Medulla oblongata (tissue), 1 donor: ENCODE measurements at regions not wholly inside any gene's neighbourhood (a gene's known extent, or its start where the extent isn't known, plus 50 kb on each side); places are given as distances from the start of the nearest gene placed in this dataset.
"Not testable (repeated sequence)": the region's sequence is repeated elsewhere in the genome, so short reads cannot be mapped to it uniquely, and the experiment has no call there.

Source experiments
- DNase-seq: peaks from one replicate; pipeline ENCODE4 v3.0.0-alpha.2; 2015; ENCODE audit errors: extremely low spot score

- peak; percentile 16 for DNase-seq
These were observed 267.0 kb downstream of the MREG start for GRCh38 chr2:215746226-215746886.

- DNase-seq, result no peak
These were observed 268.0 kb downstream of the MREG start for GRCh38 chr2:215745331-215745730.

- DNase-seq, result no peak
These were observed 268.8 kb downstream of the MREG start for GRCh38 chr2:215744514-215744913.

DNA sequence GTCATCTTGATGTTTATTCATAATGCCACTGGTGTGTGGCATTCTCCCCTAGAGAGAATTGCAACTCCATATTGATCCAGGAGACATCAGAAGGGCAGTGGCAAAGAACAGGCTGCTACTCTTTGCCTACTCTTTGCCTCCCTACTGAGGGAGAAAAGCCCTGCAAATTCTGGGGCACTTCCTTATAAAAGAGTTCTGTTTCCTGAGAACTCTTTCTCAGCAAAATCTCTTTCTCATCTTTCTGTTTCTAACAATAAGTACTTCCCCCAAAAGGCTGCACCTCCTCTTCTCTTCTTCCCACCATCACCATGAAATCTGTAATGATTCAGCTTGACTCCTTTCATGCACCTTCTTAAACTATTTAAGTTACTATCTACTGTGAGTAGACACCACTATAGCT, 270.3 kb downstream of the MREG start:
- no peak for DNase-seq

DNA sequence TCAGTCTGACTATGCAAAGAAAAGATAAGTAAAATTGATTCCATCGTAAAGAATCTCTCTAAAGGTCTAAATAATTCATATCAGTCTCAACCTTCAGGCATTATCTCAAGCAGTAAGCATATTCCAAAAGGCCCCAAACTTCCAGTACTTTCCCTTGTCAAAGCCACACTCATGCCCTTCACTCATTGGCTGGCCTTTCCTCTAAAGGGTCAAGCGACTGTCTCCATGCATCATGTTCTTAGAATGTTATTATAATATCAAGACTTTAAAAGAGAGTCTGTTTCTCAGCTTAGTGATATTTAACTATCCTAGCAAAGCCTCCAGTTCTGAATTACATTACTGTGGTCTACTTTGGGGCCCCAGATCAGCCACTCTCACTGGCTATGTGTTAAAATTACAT, 271.3 kb downstream of the MREG start:
- no peak for DNase-seq

DNA sequence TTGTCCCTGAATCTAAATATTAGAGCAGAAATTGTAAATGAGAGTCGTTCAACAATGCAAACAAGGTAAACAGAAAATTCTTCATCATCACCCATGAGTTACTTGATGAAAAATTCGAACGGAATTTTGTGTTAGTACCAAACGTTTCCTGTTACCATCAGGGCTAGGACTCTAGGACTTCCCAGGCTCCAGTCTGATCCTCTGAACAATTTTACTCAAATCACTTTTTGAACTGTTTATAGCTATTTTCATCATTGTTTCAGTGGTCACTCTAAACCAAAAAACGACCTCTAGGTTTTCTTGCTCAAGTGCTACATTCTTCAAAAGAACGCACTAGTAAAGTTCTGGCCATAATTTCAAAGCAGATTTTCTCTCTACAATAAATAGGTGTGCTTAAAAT, 273.3 kb downstream of the MREG start:
- DNase-seq, result no peak

- no peak for DNase-seq
These were observed 275.0 kb downstream of the MREG start for GRCh38 chr2:215738351-215738750.

DNA sequence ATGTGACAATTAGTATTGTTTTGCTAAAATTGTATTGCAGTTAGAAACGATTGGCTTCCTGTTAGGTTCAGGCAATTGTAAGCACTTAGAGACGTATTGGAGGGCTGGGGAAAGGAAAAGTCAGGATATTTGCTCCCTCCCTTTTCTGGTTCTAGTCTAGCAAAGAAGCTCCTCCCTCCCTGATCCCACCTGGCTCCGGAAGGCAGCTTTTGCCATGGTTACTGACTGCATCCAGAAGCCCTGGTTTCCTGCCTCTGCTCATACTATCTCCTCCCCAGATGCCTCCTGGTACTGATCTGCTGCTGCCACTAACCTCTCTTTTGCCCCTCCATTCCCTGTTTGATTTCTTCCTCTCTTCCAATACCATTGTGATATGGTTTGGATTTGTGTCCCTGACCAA, 275.9 kb downstream of the MREG start:
- DNase-seq, result no peak

GRCh38 chr2:215736653-215737290, 276.6 kb downstream of the MREG start:
- DNase-seq, result no peak

- DNase-seq, result no peak
These were observed 282.2 kb downstream of the MREG start for GRCh38 chr2:215731108-215731658.

DNA sequence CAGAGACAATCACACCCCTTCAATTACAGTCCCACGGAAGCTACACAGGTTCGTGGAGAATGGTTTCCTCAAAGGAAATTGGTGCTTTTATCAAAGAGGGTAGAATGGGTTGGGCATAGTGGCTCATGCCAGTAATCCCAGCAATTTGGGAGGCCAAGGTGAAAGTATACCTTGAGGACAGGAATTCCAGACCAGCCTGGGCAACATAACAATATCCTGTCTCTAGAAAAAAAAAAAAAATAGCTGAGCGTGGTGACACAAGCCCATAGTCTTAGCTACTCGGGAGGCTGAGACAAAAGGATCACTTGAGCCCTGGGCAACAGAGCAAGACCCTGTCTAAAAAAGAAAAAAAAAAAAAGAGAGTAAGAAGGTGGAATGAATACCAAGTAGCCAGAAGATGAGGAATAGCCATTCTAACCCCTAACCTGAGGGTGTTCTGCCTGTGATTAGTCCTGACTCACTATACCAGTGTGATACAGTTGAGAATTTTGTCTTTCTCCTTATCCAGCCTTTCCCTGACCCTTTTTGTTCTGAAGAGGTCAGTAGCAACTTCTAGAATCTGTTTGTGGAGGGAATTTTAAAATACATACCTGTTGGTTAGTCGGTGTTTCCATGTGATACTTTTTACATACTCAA, 283.2 kb downstream of the MREG start:
- DNase-seq, result no peak

DNA sequence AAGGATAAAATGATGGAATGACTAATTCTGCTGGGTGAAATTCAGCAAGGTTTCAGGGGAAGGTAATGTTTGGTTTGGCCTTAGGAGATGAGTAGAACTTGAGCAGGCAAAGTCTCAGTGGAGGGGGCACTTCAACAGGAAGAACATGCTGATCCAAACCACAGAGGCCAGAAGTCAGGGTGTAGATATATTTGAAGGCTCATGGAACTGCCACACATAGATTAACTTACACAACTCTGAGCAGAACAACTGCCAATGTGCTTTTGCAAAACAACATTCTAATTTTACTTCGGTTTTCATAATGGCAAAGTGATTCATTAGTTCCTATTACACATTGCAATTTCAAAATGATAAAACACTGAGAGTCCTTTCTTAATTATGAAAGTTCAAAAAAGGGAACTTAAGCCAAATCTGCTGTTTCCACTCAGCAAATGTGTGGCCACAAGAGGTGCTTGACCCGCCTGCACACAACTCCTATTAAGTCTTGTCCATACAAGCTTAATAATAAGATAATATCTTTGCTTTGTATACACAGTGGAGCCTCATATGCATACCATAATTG, 284.8 kb downstream of the MREG start:
- peak; percentile 35 for DNase-seq

GRCh38 chr2:215727507-215728503, 285.5 kb downstream of the MREG start:
- no peak for DNase-seq

GRCh38 chr2:215726070-215726469, 287.3 kb downstream of the MREG start:
- no peak for DNase-seq

- no peak for DNase-seq
These were observed 288.3 kb upstream of the FN1 start for GRCh38 chr2:215724146-215724545.

- no peak for DNase-seq
These were observed 287.8 kb upstream of the FN1 start for GRCh38 chr2:215723631-215724011.

GRCh38 chr2:215722986-215723630, 287.2 kb upstream of the FN1 start:
- no peak for DNase-seq

GRCh38 chr2:215722125-215722524, 286.3 kb upstream of the FN1 start:
- no peak for DNase-seq

DNA sequence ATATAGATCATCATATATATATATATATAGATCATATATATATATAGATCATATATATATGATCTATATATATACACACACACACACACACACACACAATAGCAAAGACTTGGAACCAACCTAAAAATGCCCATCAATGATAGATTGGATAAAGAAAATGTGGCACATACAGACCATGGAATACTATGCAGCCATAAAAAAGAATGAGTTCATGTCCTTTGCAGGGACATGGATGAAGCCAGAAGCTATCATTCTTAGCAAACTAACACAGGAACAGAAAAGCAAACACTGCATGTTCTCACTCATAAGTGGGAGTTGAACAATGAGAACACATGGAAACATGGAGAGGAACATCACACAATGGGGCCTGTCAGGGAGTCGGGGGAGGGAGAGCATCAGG, 285.6 kb upstream of the FN1 start:
- DNase-seq, result not testable (repeated sequence)

DNA sequence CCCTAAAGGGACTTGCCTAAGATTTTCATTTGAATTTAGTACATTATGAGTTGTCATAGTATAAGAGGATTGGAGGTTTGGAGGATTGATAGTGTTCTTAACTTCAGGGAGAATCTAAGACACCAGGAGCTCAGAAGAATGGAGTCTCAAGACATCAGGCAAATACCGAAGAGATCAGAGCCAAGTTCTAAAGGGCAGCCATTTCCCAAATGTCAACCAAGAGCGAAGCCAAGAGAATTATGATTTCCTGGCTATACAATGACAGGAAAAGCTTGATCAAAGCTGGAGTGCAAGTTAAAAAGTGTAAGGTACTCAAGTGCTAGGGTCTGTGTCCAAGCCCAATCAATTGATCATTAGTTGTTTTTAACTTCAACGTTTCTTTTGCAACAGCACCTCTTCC, 283.0 kb upstream of the FN1 start:
- DNase-seq, result no peak

DNA sequence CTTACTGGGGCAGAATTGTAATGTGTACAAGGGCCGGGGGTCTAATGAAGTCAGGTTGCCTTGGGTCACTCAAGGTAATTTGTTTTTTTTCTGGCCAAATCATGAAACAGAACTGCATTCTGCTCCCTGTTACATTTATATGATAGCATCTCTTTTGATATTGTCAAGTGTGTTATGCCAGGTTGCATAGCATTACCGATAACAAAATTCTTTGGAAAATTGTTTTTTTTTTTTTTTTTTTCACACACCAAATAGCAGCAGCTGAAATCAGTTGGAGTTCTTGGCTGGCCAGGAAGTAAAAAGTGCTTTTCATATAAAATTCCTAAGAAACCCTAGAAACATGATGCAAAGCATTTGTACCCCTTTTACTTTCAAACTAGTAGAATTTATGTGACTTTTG, 282.6 kb upstream of the FN1 start:
- DNase-seq, result no peak
